Left ventricle myocardium inferior (tissue), 1 donor: ENCODE measurements at regions not wholly inside any gene's neighbourhood (a gene's known extent, or its start where the extent isn't known, plus 50 kb on each side); places are given as distances from the start of the nearest gene placed in this dataset.
"Not testable (repeated sequence)": the region's sequence is repeated elsewhere in the genome, so short reads cannot be mapped to it uniquely, and the experiment has no call there.

ENCODE experiments used
- DNase-seq: peaks from one replicate; pipeline ENCODE4 v3.0.0-alpha.2; 2020
- H3K27ac ChIP-seq: fragments of 200-600 bp; replicated peaks from 2 replicates; pipeline ENCODE4 v1.8.0; 2021
- H3K27me3 ChIP-seq: fragments of 200-600 bp; 2 replicates; pipeline ENCODE4 v1.8.0; 2021; ENCODE audit warnings: low read depth
- H3K36me3 ChIP-seq: fragments of 200-600 bp; 2 replicates; pipeline ENCODE4 v1.8.0; 2021
- H3K4me1 ChIP-seq: fragments of 200-600 bp; 2 replicates; pipeline ENCODE4 v1.8.0; 2021
- H3K4me3 ChIP-seq: fragments of 200-600 bp; 2 replicates; pipeline ENCODE4 v1.8.0; 2021; ENCODE audit warnings: mild to moderate bottlenecking, moderate library complexity
- H3K9me3 ChIP-seq: fragments of 200-600 bp; replicated peaks from 2 replicates; pipeline ENCODE4 v1.8.0; 2021
- CTCF ChIP-seq: fragments of 200-600 bp; IDR thresholded peaks from 2 replicates; pipeline ENCODE4 v1.8.0; 2021; ENCODE audit warnings: antibody characterized with exemption, mild to moderate bottlenecking, borderline replicate concordance
- intact Hi-C: fragments of 100-400 bp; cut with micrococcal nuclease; formaldehyde crosslinking; loops from one replicate; pipeline ENCODE4 v1.11.0; 2022
- donor health status: DM: no; HTN: yes; CAD: no; lungs with severe emphysema.

GRCh38 chrX:113802837-113803236 is 781.0 kb upstream of the HTR2C start:
- Histone ChIP-seq H3K4me3 (no peak overlapping the region), H3K4me1 (no peaks in the 10 kb centered on the region), H3K27ac (no peak overlapping the region), H3K27me3 (no peaks in the 10 kb centered on the region), H3K9me3 (no peaks in the 10 kb centered on the region), H3K36me3 (no peaks in the 10 kb centered on the region)
- intact Hi-C loops = no loop called here
- no peak for TF ChIP-seq CTCF
- no peak for DNase-seq

DNA sequence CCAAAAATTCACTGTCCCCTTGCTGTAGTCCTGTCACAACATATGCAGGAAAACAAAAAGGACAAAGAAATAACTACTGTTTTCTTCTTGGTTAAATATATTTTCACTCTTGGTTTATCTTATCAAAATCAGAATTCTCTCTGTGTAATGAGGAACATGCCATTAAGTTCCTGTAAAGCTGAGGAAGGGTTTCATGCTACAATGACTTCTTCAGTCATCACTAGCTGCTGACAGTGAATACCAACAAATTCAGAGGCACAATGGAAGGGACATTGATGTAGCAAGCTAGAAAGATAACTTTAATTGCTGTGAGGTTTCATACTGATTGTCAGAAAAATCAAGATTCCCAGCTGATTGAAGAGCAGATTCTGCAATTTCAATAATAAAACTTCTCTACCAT is 782.9 kb upstream of the HTR2C start:
- Histone ChIP-seq H3K36me3 (no peaks in the 10 kb centered on the region), H3K9me3 (no peaks in the 10 kb centered on the region), H3K4me3 (no peak overlapping the region), H3K4me1 (no peaks in the 10 kb centered on the region), H3K27me3 (no peaks in the 10 kb centered on the region), H3K27ac (no peak overlapping the region)
- intact Hi-C loops = no loop called here
- TF ChIP-seq CTCF = no peak
- DNase-seq = no peak

GRCh38 chrX:113793563-113793962 is 790.3 kb upstream of the HTR2C start:
- no peaks in the 10 kb centered on the region for H3K4me1 ChIP-seq
- TF ChIP-seq CTCF = no peak
- no peak overlapping the region for H3K27ac ChIP-seq
- intact Hi-C loops = no loop called here
- no peak overlapping the region for H3K4me3 ChIP-seq
- no peak for DNase-seq
- no peaks in the 10 kb centered on the region for H3K36me3 ChIP-seq
- no peaks in the 10 kb centered on the region for H3K27me3 ChIP-seq
- no peaks in the 10 kb centered on the region for H3K9me3 ChIP-seq

GRCh38 chrX:113790987-113791386 is 792.9 kb upstream of the HTR2C start:
- no peak for DNase-seq
- Histone ChIP-seq H3K27me3 (no peaks in the 10 kb centered on the region), H3K4me3 (no peak overlapping the region), H3K27ac (no peak overlapping the region), H3K36me3 (no peaks in the 10 kb centered on the region), H3K4me1 (no peaks in the 10 kb centered on the region), H3K9me3 (no peaks in the 10 kb centered on the region)
- no peak for TF ChIP-seq CTCF
- intact Hi-C loops = no loop called here

DNA sequence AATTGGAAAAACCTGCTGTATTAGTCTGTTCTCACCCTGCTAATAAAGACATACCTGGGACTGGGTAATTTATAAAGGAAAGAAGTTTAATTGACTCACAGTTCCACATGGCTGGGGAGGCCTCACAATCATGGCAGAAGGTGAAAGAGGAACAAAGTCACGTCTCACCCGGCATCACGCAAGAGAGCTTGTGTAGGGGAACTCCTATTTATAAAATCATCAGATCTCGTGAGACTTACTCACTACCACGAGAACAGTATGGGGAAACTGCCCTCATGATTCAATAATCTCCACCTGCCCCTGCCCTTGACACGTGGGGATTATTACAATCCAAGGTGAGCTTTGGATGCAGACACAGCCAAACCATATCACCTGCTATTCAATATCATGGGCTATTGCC is 799.1 kb upstream of the HTR2C start:
- H3K4me1 ChIP-seq, H3K27ac ChIP-seq, H3K27me3 ChIP-seq, intact Hi-C loops, H3K36me3 ChIP-seq, H3K4me3 ChIP-seq, H3K9me3 ChIP-seq, DNase-seq: not testable (repeated sequence)

DNA sequence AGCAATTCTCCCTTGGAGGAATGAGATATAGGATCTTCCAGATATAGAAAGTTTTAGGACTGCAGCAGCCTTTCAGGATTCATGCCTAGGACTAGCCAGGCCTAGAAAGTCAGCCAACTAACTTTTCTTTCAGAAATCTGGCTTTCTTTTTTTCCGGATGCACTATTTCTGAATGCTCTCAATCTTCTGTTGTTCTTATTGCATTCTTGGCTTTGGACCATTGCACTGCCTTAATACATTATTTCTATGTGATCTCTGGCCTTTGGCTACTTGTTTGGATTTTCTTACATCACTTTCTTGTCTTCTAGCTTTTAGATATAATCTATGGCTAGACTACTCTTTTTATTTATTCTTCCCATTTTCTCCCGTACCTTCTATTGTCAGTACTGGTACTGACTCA is 813.1 kb upstream of the HTR2C start:
- TF ChIP-seq CTCF = no peak
- Histone ChIP-seq H3K4me3 (no peak overlapping the region), H3K27ac (no peak overlapping the region), H3K9me3 (no peaks in the 10 kb centered on the region), H3K36me3 (no peaks in the 10 kb centered on the region), H3K27me3 (no peaks in the 10 kb centered on the region), H3K4me1 (no peaks in the 10 kb centered on the region)
- DNase-seq = no peak
- intact Hi-C loops = no loop called here
